NCI-H2081 (cell line): ENCODE measurements at regions not wholly inside any gene's neighbourhood (a gene's known extent, or its start where the extent isn't known, plus 50 kb on each side); places are given as distances from the start of the nearest gene placed in this dataset.
A peak's percentile ranks its signal among the peaks of the same experiment; 100 is the strongest.

Experiments used
- DNase-seq, 2 experiments: peaks; one replicate each; lab custom pipeline; 2025; lab: John Stamatoyannopoulos, UW

GRCh38 chr3:40995271-40995670, 204.0 kb upstream of the CTNNB1 start:
- DNase-seq = no peak

GRCh38 chr3:40996382-40996781, 202.9 kb upstream of the CTNNB1 start:
- no peak for DNase-seq

GRCh38 chr3:40996827-40997710, 202.2 kb upstream of the CTNNB1 start:
- no peak for DNase-seq

GRCh38 chr3:40997711-40998519, 201.4 kb upstream of the CTNNB1 start:
- no peak for DNase-seq

GRCh38 chr3:40999682-41000081, 199.6 kb upstream of the CTNNB1 start:
- no peak for DNase-seq

GRCh38 chr3:41000471-41000870, 198.8 kb upstream of the CTNNB1 start:
- DNase-seq = no peak

GRCh38 chr3:41001556-41001955, 197.7 kb upstream of the CTNNB1 start:
- peak in 1 of 2 experiments; percentile 1 for DNase-seq

GRCh38 chr3:41002104-41002503, 197.2 kb upstream of the CTNNB1 start:
- DNase-seq = peak; percentile 18 to 57

GRCh38 chr3:41007399-41007798, 191.9 kb upstream of the CTNNB1 start:
- DNase-seq = no peak

GRCh38 chr3:41011854-41012253, 187.5 kb upstream of the CTNNB1 start:
- DNase-seq = no peak

- no peak for DNase-seq
These were observed 180.4 kb upstream of the CTNNB1 start for GRCh38 chr3:41018855-41019254.

GRCh38 chr3:41024031-41024836, 175.1 kb upstream of the CTNNB1 start:
- no peak for DNase-seq

- no peak for DNase-seq
These were observed 172.7 kb upstream of the CTNNB1 start for GRCh38 chr3:41026394-41027177.

GRCh38 chr3:41029356-41029755, 169.9 kb upstream of the CTNNB1 start:
- no peak for DNase-seq

- no peak for DNase-seq
These were observed 169.1 kb upstream of the CTNNB1 start for GRCh38 chr3:41030220-41030619.

- DNase-seq = no peak
These were observed 167.9 kb upstream of the CTNNB1 start for GRCh38 chr3:41031401-41031800.

- DNase-seq = no peak
These were observed 165.3 kb upstream of the CTNNB1 start for GRCh38 chr3:41033956-41034519.

- DNase-seq = no peak
These were observed 163.8 kb upstream of the CTNNB1 start for GRCh38 chr3:41035456-41036022.

- DNase-seq = no peak
These were observed 161.5 kb upstream of the CTNNB1 start for GRCh38 chr3:41037651-41038334.

GRCh38 chr3:41040256-41040655, 159.0 kb upstream of the CTNNB1 start:
- no peak for DNase-seq
